GM10266 (cell line): ENCODE measurements at regions not wholly inside any gene's neighbourhood (a gene's known extent, or its start where the extent isn't known, plus 50 kb on each side); places are given as distances from the start of the nearest gene placed in this dataset.

Source experiments
- DNase-seq: peaks from one replicate; pipeline ENCODE4 v3.0.0; 2012; ENCODE audit errors: extremely low spot score
- TF ChIP-seq, protein P1 (sequence below): IDR thresholded peaks from 2 replicates; pipeline ENCODE4 v1.5.1; 2012; ENCODE audit warnings: mild to moderate bottlenecking, low read depth; ENCODE audit not compliant: control insufficient read depth, insufficient read depth; ENCODE audit errors: missing control alignments

DNA sequence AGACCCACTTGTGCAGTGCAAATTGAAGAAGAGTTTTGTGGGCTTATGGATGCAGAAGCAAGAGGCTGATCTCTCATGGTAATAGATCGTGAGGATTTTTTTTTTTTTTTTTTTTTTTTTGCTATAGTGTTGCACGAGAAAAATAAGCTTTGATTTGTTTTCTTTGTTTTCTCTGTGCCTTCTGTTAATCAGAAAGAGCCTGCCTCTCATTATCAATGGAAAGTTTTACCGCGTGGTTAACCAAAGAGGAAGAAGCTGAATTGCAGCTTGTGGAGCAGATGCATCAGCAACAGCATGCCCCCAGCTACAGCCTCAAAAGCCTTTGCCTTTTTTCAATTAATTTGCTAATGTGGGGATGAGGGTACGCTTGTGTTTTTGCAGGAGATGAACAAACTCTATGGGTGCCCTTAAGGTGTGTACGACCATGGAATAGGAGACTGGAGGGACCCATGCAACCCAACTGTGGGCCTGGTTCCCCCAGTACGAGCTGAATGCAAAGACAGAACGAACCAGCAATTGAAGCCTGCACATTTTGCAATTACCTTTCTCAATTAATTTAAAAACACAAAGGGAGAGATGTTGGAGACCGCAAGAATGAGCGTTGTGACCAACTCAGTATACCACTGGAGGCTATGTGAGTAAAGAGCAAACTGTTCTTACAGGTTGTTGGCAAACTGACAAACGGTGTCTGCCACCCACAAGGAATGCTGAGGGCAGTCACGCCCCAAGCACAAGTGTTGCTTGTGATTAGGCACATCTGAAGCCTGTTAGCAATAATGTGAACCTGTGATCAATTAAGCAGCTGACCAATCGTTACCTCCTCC lies 58.6 kb upstream of the SPRY2 start:
- TF ChIP-seq, protein P1, sequence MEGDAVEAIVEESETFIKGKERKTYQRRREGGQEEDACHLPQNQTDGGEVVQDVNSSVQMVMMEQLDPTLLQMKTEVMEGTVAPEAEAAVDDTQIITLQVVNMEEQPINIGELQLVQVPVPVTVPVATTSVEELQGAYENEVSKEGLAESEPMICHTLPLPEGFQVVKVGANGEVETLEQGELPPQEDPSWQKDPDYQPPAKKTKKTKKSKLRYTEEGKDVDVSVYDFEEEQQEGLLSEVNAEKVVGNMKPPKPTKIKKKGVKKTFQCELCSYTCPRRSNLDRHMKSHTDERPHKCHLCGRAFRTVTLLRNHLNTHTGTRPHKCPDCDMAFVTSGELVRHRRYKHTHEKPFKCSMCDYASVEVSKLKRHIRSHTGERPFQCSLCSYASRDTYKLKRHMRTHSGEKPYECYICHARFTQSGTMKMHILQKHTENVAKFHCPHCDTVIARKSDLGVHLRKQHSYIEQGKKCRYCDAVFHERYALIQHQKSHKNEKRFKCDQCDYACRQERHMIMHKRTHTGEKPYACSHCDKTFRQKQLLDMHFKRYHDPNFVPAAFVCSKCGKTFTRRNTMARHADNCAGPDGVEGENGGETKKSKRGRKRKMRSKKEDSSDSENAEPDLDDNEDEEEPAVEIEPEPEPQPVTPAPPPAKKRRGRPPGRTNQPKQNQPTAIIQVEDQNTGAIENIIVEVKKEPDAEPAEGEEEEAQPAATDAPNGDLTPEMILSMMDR: no peak
- no peak for DNase-seq
